Activated CD8-positive, alpha-beta memory T cell treated with anti-CD3 and anti-CD28 coated beads for 4 hours (primary cell): ENCODE measurements at regions not wholly inside any gene's neighbourhood (a gene's known extent, or its start where the extent isn't known, plus 50 kb on each side); places are given as distances from the start of the nearest gene placed in this dataset.

Experiments
- DNase-seq, 2 donors: peaks; one replicate each; pipeline ENCODE4 v3.0.0-alpha.2; 2020; ENCODE audit warnings: low read depth in 2 of 2

DNA sequence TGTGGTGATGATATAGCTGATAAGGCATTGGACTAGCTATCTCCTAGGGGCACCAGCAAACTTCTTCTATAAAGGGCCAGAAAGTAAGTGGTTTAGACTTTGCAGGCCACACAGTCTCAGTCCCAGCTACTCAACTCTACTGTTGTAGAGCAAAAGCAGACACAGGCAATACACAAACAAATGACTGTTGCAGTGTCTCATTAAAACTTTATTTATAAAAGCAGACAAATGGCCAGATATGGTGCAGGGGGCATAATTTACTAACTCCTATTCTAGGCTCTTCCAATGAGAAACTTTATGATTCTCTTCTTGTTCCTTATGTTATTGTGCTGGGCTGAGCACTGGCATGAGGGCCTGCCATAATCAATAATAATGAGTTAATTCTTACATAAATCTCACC, 176.8 kb upstream of the POU3F1 start:
- no peak for DNase-seq

GRCh38 chr1:38222891-38223290, 176.3 kb upstream of the POU3F1 start:
- no peak for DNase-seq

GRCh38 chr1:38221006-38221649, 174.5 kb upstream of the POU3F1 start:
- DNase-seq, result no peak

DNA sequence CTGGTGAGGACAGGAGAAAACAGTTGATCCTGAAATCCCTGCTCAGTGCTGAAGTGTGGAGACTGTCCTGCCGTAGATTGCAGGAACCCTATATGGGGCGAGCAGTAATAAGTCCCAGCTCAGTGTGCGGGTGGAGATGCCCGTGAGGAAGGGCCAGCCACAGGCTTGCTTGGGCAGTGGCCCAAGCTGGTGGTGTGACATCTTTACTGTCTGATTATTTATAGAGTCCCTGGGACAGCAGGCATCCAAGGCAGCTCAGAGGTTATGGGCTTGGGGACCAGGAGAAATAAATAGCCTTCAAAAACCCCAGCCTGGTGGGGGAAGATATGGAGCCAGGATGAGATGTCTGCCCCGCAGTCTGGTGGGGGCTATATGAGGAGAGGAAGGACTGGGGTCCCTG, 170.7 kb upstream of the POU3F1 start:
- no peak for DNase-seq

DNA sequence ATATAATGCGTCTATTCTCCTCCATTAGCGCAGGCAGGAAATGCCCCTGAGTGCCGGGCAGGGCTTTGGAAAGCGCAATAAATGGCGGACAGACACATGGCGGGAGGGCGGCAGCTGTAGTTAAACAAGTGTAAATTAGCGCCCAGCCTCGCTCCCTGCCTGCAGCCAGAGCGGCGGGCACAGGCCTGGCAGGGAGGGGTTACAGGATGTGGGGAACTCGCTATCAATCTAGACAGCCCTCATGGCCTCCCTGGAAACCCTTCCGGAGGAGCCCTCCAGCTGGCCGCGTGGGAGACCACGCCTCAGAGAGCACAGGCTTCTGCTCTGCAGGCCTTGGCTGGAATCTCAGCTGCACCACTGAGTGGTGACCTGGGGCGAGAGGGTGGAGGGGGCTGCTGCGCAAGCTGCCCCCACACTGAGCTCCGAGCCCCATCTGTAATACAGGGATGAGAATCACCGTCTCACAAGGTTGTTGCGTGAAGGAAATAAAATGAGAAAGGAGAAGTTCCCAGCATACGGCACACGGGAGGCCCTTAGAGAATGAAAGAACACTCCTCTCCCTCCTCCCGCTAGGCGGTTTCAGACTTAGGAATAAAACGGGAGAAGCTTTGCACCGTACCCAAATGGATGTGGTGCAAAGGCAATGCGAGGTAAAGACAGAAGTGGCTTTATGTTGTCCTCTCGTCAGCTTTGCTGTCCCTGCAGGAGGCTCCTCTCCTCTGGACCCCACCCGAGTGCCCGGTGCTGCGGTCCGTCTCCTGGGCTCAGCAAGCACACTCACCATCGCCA, 167.2 kb upstream of the POU3F1 start:
- DNase-seq, result no peak

DNA sequence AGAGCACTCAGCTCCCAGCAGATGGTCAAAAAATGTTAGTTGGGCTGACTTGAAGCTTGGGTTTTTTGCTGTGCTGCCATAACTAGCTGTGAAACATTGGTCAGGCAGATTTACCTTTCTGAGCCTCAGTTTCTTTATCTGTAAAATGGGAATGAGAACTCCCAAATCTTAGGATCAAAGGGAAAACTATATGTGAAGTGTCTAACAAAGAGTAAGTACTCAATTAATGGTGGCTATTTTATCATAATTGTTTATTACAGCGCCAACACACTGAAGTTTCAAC, 164.2 kb upstream of the POU3F1 start:
- no peak for DNase-seq

- no peak for DNase-seq
Measured at GRCh38 chr1:38210021-38210894, 163.7 kb upstream of the POU3F1 start.

- no peak for DNase-seq
Measured at GRCh38 chr1:38208716-38209632, 162.4 kb upstream of the POU3F1 start.

- no peak for DNase-seq
Measured at GRCh38 chr1:38207906-38208305, 161.3 kb upstream of the POU3F1 start.

DNA sequence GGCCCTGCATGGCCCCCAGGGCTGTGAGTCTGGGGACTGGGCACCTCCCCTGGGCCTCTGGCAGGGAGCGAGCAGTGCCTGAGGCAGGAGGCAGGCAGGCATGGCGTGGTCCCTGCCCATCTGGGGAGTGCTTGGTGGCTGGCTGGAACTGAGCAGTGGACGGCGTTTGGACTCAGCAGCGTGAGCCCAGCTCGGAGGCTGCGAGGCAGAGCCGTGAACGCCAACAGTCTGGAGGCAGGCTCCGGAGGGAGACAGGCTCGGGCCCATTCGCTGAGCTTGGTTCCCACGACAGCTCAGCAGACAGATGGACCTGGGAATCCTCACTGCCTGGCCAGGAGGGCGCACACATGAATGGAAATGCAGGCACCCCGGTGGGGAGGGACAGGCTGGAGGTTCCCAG, 160.7 kb upstream of the POU3F1 start:
- no peak for DNase-seq

DNA sequence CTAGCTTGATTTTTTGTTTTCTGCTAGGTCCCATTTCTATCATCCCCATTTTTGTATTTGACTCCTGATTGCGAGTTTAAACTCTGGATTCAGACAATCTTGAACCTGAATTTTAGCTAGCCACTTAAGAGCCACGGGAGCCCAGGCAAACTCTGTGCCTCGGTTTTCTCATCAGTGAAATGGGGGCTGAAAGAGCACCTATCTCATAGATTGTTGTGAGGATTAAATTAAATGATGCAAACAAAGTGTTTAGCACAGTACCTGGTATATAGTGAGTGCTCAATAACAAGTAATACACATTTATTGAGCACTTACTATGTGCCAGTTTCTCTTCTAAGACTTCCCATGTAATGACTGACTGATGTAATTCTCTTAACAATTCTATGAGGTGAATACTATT, 158.1 kb upstream of the POU3F1 start:
- DNase-seq, result no peak

DNA sequence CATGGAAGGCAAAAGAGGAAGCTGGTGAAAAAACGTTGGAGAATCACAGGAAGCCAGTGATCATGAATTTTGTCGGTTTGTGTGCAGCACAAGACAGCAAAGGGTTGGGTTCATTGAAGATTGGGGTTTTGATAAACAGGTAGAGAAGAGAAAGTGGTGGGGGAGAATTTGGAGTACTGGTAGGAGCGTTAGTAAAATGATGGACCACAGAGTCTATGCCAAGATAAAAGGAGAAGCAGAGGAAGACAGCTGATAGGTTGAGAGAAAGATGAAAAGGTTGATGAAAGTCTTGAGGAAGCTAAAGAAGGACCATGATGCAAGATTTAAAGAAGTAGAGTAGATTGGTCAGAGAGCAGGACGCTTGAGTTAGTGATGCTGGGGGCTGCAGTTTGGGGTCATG, 156.8 kb upstream of the POU3F1 start:
- DNase-seq, result no peak

- no peak for DNase-seq
Measured at GRCh38 chr1:38201431-38201830, 154.8 kb upstream of the POU3F1 start.

DNA sequence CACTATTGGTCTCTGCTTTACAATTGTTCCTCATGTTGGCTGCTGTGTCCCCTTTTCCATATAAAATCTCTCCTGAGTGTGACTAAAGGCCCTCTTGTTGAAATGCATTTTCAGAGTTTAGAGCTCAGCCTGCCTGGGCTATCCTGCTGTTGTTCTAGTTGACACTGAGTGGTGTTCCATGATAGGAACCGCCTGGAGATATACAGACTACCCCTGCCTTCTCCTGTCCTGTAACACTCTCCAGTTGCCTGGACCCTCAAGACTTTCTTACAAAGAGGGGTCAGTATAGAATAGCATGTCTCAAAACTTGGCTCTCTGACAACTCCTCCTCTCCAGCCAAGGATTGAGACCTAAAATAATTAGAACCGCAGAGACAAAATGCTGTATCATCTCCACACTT, 152.0 kb upstream of the POU3F1 start:
- no peak for DNase-seq

- DNase-seq, result no peak
Measured at GRCh38 chr1:38198099-38198498, 151.5 kb upstream of the POU3F1 start.

DNA sequence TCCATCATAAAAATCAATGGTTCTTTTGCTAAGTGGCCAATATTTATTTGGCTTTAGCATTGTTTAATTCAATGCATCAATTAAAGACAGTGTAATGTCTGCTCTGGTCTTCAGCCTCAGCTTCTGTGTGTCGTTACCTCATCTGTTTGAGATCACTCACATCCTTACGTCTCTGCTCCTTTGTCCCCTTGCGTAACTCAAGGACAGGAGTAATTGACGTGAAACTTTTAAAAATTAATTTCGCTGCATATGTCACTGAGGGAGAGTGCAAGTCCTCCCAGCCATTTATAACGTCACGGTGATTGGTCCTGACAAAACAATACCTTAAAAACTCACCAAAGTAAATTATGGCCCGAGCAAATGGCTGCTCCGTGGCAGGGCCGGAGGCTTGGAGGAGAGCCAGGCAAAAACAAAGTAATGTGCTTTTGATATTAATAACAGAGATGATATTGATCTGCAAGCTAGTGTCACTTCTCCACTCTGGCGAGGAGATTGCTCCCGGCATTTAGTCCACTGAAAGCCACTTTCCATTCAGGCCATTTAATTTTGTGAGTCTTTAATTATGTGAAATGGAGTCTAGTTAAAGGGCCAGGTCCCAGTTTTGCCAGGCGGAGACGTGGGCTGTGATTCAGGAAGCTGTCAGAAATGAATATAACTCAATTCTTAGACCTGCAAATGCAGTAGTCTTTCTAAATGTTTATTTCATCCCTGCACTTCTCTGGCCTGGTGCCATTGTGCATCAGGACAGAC, 150.9 kb upstream of the POU3F1 start:
- DNase-seq, result no peak

- no peak for DNase-seq
Measured at GRCh38 chr1:38194472-38194871, 147.9 kb upstream of the POU3F1 start.

GRCh38 chr1:38193040-38193439, 146.4 kb upstream of the POU3F1 start:
- no peak for DNase-seq

GRCh38 chr1:38191461-38191860, 144.9 kb upstream of the POU3F1 start:
- DNase-seq, result no peak

- no peak for DNase-seq
Measured at GRCh38 chr1:38190983-38191382, 144.4 kb upstream of the POU3F1 start.

DNA sequence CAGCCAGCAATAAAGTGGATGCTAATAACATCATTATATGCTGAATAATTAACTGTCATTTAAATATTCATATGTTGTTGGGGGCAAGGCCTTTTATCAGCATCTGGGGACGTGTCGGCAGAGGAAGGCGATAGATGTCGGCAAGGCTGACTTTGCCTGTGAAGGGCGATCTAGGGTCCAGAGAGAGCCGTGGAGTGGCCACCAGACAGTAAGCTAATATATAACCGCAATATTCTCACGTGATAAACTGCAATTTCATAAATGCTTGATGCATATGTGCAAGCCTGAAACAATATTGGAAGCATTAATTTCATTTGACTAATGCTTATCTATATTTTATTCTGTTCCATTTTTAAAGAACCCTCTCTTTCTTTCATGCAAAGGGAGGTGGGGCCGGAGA, 141.0 kb upstream of the POU3F1 start:
- no peak for DNase-seq
